ENCODE measurements at regions not wholly inside any gene's neighbourhood (a gene's known extent, or its start where the extent isn't known, plus 50 kb on each side); places are given as distances from the start of the nearest gene placed in this dataset.

GRCh38 chr4:34636623-34637022 is 1607.7 kb downstream of the ARAP2 start:
- Histone ChIP-seq H3K4me1 (no peaks in the 10 kb centered on the region), H3K27ac (no peak overlapping the region), H3K9me3 (peaks cover 0 to 38% (median 8%) of the 10 kb centered on the region in 11 donors), H3K4me3 (no peak overlapping the region), H3K27me3 (no peaks in the 10 kb centered on the region), H3K36me3 (no peaks in the 10 kb centered on the region)
- ATAC-seq = no peak
- intact Hi-C loops (cut with DNase I) = no loop called here
- 82 to 87% methylated on average over 2 of the region's 2 CpGs for WGBS, 2 donors
- no peak for DNase-seq
- TF ChIP-seq, protein P1, sequence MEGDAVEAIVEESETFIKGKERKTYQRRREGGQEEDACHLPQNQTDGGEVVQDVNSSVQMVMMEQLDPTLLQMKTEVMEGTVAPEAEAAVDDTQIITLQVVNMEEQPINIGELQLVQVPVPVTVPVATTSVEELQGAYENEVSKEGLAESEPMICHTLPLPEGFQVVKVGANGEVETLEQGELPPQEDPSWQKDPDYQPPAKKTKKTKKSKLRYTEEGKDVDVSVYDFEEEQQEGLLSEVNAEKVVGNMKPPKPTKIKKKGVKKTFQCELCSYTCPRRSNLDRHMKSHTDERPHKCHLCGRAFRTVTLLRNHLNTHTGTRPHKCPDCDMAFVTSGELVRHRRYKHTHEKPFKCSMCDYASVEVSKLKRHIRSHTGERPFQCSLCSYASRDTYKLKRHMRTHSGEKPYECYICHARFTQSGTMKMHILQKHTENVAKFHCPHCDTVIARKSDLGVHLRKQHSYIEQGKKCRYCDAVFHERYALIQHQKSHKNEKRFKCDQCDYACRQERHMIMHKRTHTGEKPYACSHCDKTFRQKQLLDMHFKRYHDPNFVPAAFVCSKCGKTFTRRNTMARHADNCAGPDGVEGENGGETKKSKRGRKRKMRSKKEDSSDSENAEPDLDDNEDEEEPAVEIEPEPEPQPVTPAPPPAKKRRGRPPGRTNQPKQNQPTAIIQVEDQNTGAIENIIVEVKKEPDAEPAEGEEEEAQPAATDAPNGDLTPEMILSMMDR (IDR thresholded peaks at IDR 0.05) = no peak

DNA sequence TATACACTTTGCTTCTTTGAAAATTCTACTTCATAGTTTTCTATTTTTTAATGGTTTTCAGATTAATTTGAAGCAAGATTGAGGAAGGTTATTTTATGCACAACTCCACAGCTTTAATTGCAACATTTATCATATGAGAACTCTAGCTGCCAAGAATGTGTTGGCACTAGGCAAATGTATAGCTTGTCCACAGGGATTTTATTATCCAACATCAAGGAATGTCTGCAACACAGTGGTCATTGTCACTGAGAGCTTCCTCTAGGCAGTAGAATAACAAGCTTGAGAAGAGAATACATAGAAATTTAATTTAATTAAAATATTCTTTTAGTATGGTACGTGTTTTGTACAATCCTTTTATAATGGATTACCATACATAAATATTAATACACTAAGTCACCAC is 1600.8 kb downstream of the ARAP2 start:
- H3K36me3 ChIP-seq = no peaks in the 10 kb centered on the region
- DNase-seq (no peak), ATAC-seq (no peak)
- WGBS, 2 donors = 44 to 63% methylated on average over 1 of the region's 1 CpG
- H3K9me3 ChIP-seq = peaks cover 0 to 35% (median 9%) of the 10 kb centered on the region in 11 donors
- H3K4me1 ChIP-seq = no peaks in the 10 kb centered on the region
- no peak overlapping the region for H3K4me3 ChIP-seq
- intact Hi-C loops (cut with DNase I) = no loop called here
- TF ChIP-seq, protein P1 (IDR thresholded peaks at IDR 0.05) = no peak
- H3K27me3 ChIP-seq = no peaks in the 10 kb centered on the region
- no peak overlapping the region for H3K27ac ChIP-seq

- no peaks in the 10 kb centered on the region for H3K4me1 ChIP-seq
- intact Hi-C loops (cut with DNase I) = no loop called here
- DNase-seq (no peak), ATAC-seq (no peak)
- no peaks in the 10 kb centered on the region for H3K36me3 ChIP-seq
- no peaks in the 10 kb centered on the region for H3K27me3 ChIP-seq
- TF ChIP-seq, protein P1 (IDR thresholded peaks at IDR 0.05) = no peak
- H3K4me3 ChIP-seq = no peak overlapping the region
- 58 to 66% methylated on average over 4 of the region's 4 CpGs for WGBS, 2 donors
- no peak overlapping the region for H3K27ac ChIP-seq
- H3K9me3 ChIP-seq = peaks cover 0 to 30% (median 9%) of the 10 kb centered on the region in 11 donors
Observed at GRCh38 chr4:34644579-34645115, 1599.7 kb downstream of the ARAP2 start.

- ATAC-seq (no peak), DNase-seq (no peak)
- no peaks in the 10 kb centered on the region for H3K36me3 ChIP-seq
- intact Hi-C loops (cut with DNase I) = no loop called here
- no peak overlapping the region for H3K4me3 ChIP-seq
- no peaks in the 10 kb centered on the region for H3K27me3 ChIP-seq
- H3K9me3 ChIP-seq = no peaks in the 10 kb centered on the region
- TF ChIP-seq, protein P1 (IDR thresholded peaks at IDR 0.05) = no peak
- no peaks in the 10 kb centered on the region for H3K4me1 ChIP-seq
- H3K27ac ChIP-seq = no peak overlapping the region
Observed at GRCh38 chr4:34649716-34650115, 1594.6 kb downstream of the ARAP2 start.
